Ovary (tissue), 7 donors: ENCODE measurements at regions not wholly inside any gene's neighbourhood (a gene's known extent, or its start where the extent isn't known, plus 50 kb on each side); places are given as distances from the start of the nearest gene placed in this dataset.

Experiments
- DNase-seq, 5 donors: peaks; one replicate each; pipeline ENCODE4 v3.0.0-alpha.2; 2019 to 2020
- H3K27ac ChIP-seq, 2 donors: fragments of 200-600 bp; one replicate each; pipeline versions ENCODE4 v1.5.1 to v1.8.0; 2019 to 2022
- H3K27me3 ChIP-seq: fragments of 200-600 bp; one replicate; pipeline ENCODE4 v1.8.0; 2022
- H3K36me3 ChIP-seq: fragments of 200-600 bp; sonication (generic); one replicate; pipeline ENCODE4 v1.5.1; 2019
- H3K4me1 ChIP-seq: one replicate; pipeline ENCODE4 v1.8.1; 2013; ENCODE audit warnings: mild to moderate bottlenecking, moderate library complexity; ENCODE audit not compliant: insufficient read depth
- H3K4me3 ChIP-seq: fragments of 200-600 bp; sonication (generic); one replicate; pipeline ENCODE4 v1.5.1; 2017
- H3K9me3 ChIP-seq, 2 donors: fragments of 200-600 bp in 1 of 2; sonication (generic) in 1 of 2; one replicate each; pipeline versions ENCODE4 v1.5.1 to v1.8.1; 2013 to 2019; ENCODE audit warnings: mild to moderate bottlenecking in 1 of 2, moderate library complexity in 1 of 2
- EP300 ChIP-seq: sonication (generic); formaldehyde crosslinking; IDR thresholded peaks from one replicate; pipeline ENCODE4 v1.6.1; 2017; ENCODE audit warnings: antibody characterized with exemption
- POLR2A ChIP-seq: fragments of 450-650 bp; IDR thresholded peaks from one replicate; pipeline ENCODE4 v1.6.1; 2017; ENCODE audit warnings: antibody characterized with exemption, mild to moderate bottlenecking, moderate library complexity
- WGBS, 3 donors: extraction: QIAGEN DNeasy Blood & Tissue Kit in 1 of 3; methylation state at CpG; one replicate each; pipeline versions ENCODE4 v1.1.5 to v1.1.7; 2013 to 2017; 5-methylcytosine and 5-hydroxymethylcytosine counted together
- intact Hi-C, 4 donors: fragments of 100-400 bp; cut with DNase I; formaldehyde crosslinking; loops; one replicate each; pipeline versions ENCODE4 v1.11.0 to v1.15.1; 2022 to 2023
- TF ChIP-seq, protein P1 (sequence below), 3 donors: fragments of 450-650 bp in 2 of 3; fragments of 200-600 bp in 1 of 3; IDR thresholded peaks; one replicate each; pipeline versions ENCODE4 v1.5.1 to v1.8.0; 2016 to 2022; ENCODE audit warnings: antibody characterized with exemption in 3 of 3, mild to moderate bottlenecking in 1 of 3
- donor health status: DM: no; HTN: no; CAD: no; lungs with moderate emphysema.
- donor health status: DM: no; HTN: no; CAD: no.
- donor health status: Bipolar disorder and iron deficiency.
- donor health status: DM: no; HTN: no; CAD: no.
- donor health status: DM: yes; HTN: yes; CAD: no.

GRCh38 chr2:210991107-210991506, 434.7 kb downstream of the CPS1 start:
- no peak overlapping the region for H3K27ac ChIP-seq
- no peaks in the 10 kb centered on the region for H3K9me3 ChIP-seq
- 72 to 74% (median 74%) methylated on average over 3 of the region's 3 CpGs for whole genome bisulfite sequencing, 3 donors
- H3K27me3 ChIP-seq, result no peaks in the 10 kb centered on the region
- H3K4me3 ChIP-seq, result no peak overlapping the region
- no peaks in the 10 kb centered on the region for H3K36me3 ChIP-seq
- no peaks in the 10 kb centered on the region for H3K4me1 ChIP-seq
- TF ChIP-seq EP300 (no peak), POLR2A (no peak)
- TF ChIP-seq, protein P1, sequence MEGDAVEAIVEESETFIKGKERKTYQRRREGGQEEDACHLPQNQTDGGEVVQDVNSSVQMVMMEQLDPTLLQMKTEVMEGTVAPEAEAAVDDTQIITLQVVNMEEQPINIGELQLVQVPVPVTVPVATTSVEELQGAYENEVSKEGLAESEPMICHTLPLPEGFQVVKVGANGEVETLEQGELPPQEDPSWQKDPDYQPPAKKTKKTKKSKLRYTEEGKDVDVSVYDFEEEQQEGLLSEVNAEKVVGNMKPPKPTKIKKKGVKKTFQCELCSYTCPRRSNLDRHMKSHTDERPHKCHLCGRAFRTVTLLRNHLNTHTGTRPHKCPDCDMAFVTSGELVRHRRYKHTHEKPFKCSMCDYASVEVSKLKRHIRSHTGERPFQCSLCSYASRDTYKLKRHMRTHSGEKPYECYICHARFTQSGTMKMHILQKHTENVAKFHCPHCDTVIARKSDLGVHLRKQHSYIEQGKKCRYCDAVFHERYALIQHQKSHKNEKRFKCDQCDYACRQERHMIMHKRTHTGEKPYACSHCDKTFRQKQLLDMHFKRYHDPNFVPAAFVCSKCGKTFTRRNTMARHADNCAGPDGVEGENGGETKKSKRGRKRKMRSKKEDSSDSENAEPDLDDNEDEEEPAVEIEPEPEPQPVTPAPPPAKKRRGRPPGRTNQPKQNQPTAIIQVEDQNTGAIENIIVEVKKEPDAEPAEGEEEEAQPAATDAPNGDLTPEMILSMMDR (IDR thresholded peaks at IDR 0.05), result no peak
- no peak for DNase-seq
- intact Hi-C loops, result no loop called here

- H3K36me3 ChIP-seq, result no peaks in the 10 kb centered on the region
- H3K27me3 ChIP-seq, result no peaks in the 10 kb centered on the region
- no peaks in the 10 kb centered on the region for H3K9me3 ChIP-seq
- no peak overlapping the region for H3K4me3 ChIP-seq
- H3K4me1 ChIP-seq, result no peaks in the 10 kb centered on the region
- no peak for TF ChIP-seq EP300
- TF ChIP-seq, protein P1 (IDR thresholded peaks at IDR 0.05), result no peak
- TF ChIP-seq POLR2A, result no peak
- no peak for DNase-seq
- intact Hi-C loops, result no loop called here
- no peak overlapping the region for H3K27ac ChIP-seq
Observed at GRCh38 chr2:210994104-210994503, 437.7 kb downstream of the CPS1 start.

GRCh38 chr2:210997373-210997772, 441.0 kb downstream of the CPS1 start:
- Histone ChIP-seq H3K9me3 (no peaks in the 10 kb centered on the region), H3K4me3 (no peak overlapping the region), H3K4me1 (no peaks in the 10 kb centered on the region), H3K36me3 (no peaks in the 10 kb centered on the region), H3K27ac (no peak overlapping the region), H3K27me3 (no peaks in the 10 kb centered on the region)
- intact Hi-C loops, result no loop called here
- DNase-seq, result no peak
- TF ChIP-seq POLR2A (no peak), EP300 (no peak)
- TF ChIP-seq, protein P1 (IDR thresholded peaks at IDR 0.05), result no peak

DNA sequence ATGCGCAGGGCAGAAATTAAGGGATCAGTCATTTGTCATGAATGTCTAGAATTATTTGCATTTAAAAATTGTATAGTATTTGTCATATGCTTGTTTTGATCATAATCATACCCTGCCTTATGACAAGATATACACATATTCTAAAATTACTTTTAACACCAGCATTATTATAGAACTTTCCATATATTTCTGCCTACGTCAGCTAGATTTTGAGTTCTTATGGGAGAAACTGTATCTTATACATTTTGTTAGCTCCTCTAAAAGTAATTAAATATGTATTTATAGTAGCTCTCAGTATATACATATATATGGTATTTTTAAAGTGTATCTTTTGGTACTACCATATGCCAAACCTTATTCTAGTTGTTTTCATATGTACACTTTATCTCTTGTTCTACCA, 441.9 kb downstream of the CPS1 start:
- TF ChIP-seq EP300, result no peak
- TF ChIP-seq POLR2A, result no peak
- TF ChIP-seq, protein P1 (IDR thresholded peaks at IDR 0.05), result no peak
- Histone ChIP-seq H3K27me3 (no peaks in the 10 kb centered on the region), H3K27ac (no peak overlapping the region), H3K36me3 (no peaks in the 10 kb centered on the region), H3K4me1 (no peaks in the 10 kb centered on the region), H3K4me3 (no peak overlapping the region), H3K9me3 (no peaks in the 10 kb centered on the region)
- no peak for DNase-seq
- WGBS, 3 donors, result 88 to 97% (median 96%) methylated on average over 2 of the region's 2 CpGs
- intact Hi-C loops, result no loop called here

DNA sequence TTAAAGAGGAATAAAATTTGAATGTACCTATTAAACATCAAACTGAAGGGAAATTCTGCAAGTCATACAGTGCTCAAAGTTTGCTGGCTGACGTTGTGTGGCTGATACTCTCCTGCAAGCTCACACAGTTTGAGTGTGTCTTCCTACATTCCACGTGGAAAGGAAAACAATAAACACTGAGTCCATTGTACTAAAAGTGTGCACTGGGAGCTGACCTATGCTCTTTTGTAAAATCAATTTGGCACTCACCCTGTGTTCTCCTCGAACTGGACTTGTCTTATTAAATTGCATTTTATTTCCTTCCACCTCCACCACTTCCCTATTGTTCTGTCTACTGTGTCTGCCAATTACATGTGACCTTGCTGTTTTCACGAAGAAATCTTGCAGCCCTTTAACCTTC, 458.0 kb downstream of the CPS1 start:
- TF ChIP-seq EP300, result no peak
- no peak for TF ChIP-seq POLR2A
- TF ChIP-seq, protein P1 (IDR thresholded peaks at IDR 0.05), result no peak
- Histone ChIP-seq H3K9me3 (no peaks in the 10 kb centered on the region), H3K4me3 (no peak overlapping the region), H3K36me3 (no peaks in the 10 kb centered on the region), H3K4me1 (no peaks in the 10 kb centered on the region), H3K27me3 (no peaks in the 10 kb centered on the region), H3K27ac (no peak overlapping the region)
- WGBS, 3 donors, result 1 to 8% (median 1%) methylated on average over 4 of the region's 4 CpGs
- intact Hi-C loops, result no loop called here
- DNase-seq, result no peak
